HG02763 (cell line): ENCODE measurements at regions not wholly inside any gene's neighbourhood (a gene's known extent, or its start where the extent isn't known, plus 50 kb on each side); places are given as distances from the start of the nearest gene placed in this dataset.

ENCODE experiments used
- ATAC-seq: cut with Tn5 transposase; IDR thresholded peaks from one replicate; pipeline ENCODE4 v1.9.1; 2021; ENCODE audit warnings: mild to moderate bottlenecking, moderate library complexity; ENCODE audit not compliant: unreplicated experiment

- ATAC-seq: no peak
These were observed 504.0 kb upstream of the CBLB start for GRCh38 chr3:106372806-106373190.

GRCh38 chr3:106376016-106376570 is 507.3 kb upstream of the CBLB start:
- no peak for ATAC-seq

GRCh38 chr3:106379251-106379750 is 510.5 kb upstream of the CBLB start:
- no peak for ATAC-seq

GRCh38 chr3:106380232-106380631 is 511.4 kb upstream of the CBLB start:
- ATAC-seq: no peak

GRCh38 chr3:106381286-106381938 is 512.6 kb upstream of the CBLB start:
- ATAC-seq: no peak

GRCh38 chr3:106381939-106382335 is 513.1 kb upstream of the CBLB start:
- no peak for ATAC-seq

GRCh38 chr3:106386050-106386449 is 517.2 kb upstream of the CBLB start:
- ATAC-seq: no peak

- ATAC-seq: no peak
These were observed 524.1 kb upstream of the CBLB start for GRCh38 chr3:106392915-106393314.

GRCh38 chr3:106397006-106397405 is 528.2 kb upstream of the CBLB start:
- no peak for ATAC-seq

- no peak for ATAC-seq
These were observed 530.2 kb upstream of the CBLB start for GRCh38 chr3:106398891-106399600.

GRCh38 chr3:106399761-106400160 is 530.9 kb upstream of the CBLB start:
- no peak for ATAC-seq

- no peak for ATAC-seq
These were observed 533.1 kb upstream of the CBLB start for GRCh38 chr3:106401666-106402490.

GRCh38 chr3:106403371-106404145 is 534.7 kb upstream of the CBLB start:
- no peak for ATAC-seq

- ATAC-seq: no peak
These were observed 544.9 kb upstream of the CBLB start for GRCh38 chr3:106413683-106414082.

GRCh38 chr3:106420628-106421027 is 551.8 kb upstream of the CBLB start:
- no peak for ATAC-seq

GRCh38 chr3:106421426-106421825 is 552.6 kb upstream of the CBLB start:
- ATAC-seq: no peak

GRCh38 chr3:106421909-106422308 is 553.1 kb upstream of the CBLB start:
- ATAC-seq: no peak

GRCh38 chr3:106423321-106424225 is 554.8 kb upstream of the CBLB start:
- ATAC-seq: no peak

GRCh38 chr3:106425026-106425425 is 556.2 kb upstream of the CBLB start:
- ATAC-seq: no peak

- no peak for ATAC-seq
These were observed 557.1 kb upstream of the CBLB start for GRCh38 chr3:106425916-106426315.
